ENCODE measurements at regions not wholly inside any gene's neighbourhood (a gene's known extent, or its start where the extent isn't known, plus 50 kb on each side); places are given as distances from the start of the nearest gene placed in this dataset.

- no peaks in the 10 kb centered on the region for H3K79me2 ChIP-seq (ENCODE audit: insufficient read depth)
- no peak overlapping the region for H3K4me2 ChIP-seq
- no peaks in the 10 kb centered on the region for H3K9me3 ChIP-seq
- H3K27ac ChIP-seq (ENCODE audit: low read depth in 2 of 2, low read length in 1 of 2), result no peak overlapping the region
- TF ChIP-seq IRF3 (IDR thresholded peaks at IDR 0.05; ENCODE audit: low read depth, low read length) (no peak), EZH2phosphoT487 (IDR thresholded peaks at IDR 0.05; ENCODE audit: borderline replicate concordance, low read depth) (no peak), YY1 (IDR thresholded peaks at IDR 0.05; ENCODE audit: low read depth) (no peak), ZBTB33 (IDR thresholded peaks at IDR 0.05; ENCODE audit: borderline replicate concordance, low read depth) (no peak), RFX5 (IDR thresholded peaks at IDR 0.05; ENCODE audit: low read length) (no peak), RAD21 (IDR thresholded peaks at IDR 0.05; ENCODE audit: low read length) (no peak), RXRA (IDR thresholded peaks at IDR 0.05; ENCODE audit: borderline replicate concordance, low read depth) (no peak), MXI1 (IDR thresholded peaks at IDR 0.05; ENCODE audit: low read depth, low read length) (no peak), FOXM1 (IDR thresholded peaks at IDR 0.05; ENCODE audit: low read depth) (no peak), SMC3 (IDR thresholded peaks at IDR 0.05; ENCODE audit: low read depth, low read length) (no peak), FOXJ3 (CRISPR knock-in tag; IDR thresholded peaks at IDR 0.05) (no peak), USF1 (IDR thresholded peaks at IDR 0.05; ENCODE audit: borderline replicate concordance, low read depth) (no peak), PBX3 (IDR thresholded peaks at IDR 0.05) (no peak), MEF2A (IDR thresholded peaks at IDR 0.05; ENCODE audit: borderline replicate concordance, low read depth) (no peak), NFIC (IDR thresholded peaks at IDR 0.05; ENCODE audit: borderline replicate concordance) (no peak), JUND (IDR thresholded peaks at IDR 0.05) (no peak), TEAD4 (IDR thresholded peaks at IDR 0.05; ENCODE audit: borderline replicate concordance, insufficient read depth) (no peak), RCOR1 (IDR thresholded peaks at IDR 0.05; ENCODE audit: low read length) (no peak), POLR2AphosphoS5 (IDR thresholded peaks at IDR 0.05; ENCODE audit: low read depth, low read length) (no peak), CTCF (IDR thresholded peaks at IDR 0.05) (no peak)
- CTCF ChIA-PET, result no interaction called here
- H3K9ac ChIP-seq, result no peak overlapping the region
- H3K9me2 ChIP-seq, result no peaks in the 10 kb centered on the region
- H2AFZ ChIP-seq (ENCODE audit: low read depth), result no peak overlapping the region
- no peaks in the 10 kb centered on the region for H3K27me3 ChIP-seq (ENCODE audit: insufficient read depth)
- H3K4me1 ChIP-seq (ENCODE audit: control insufficient read depth in 1 of 2, insufficient read depth in 2 of 2, low read depth in 1 of 2, low read length in 1 of 2), result no peaks in the 10 kb centered on the region
- H3K36me3 ChIP-seq (replicated peaks in 1 of 2; ENCODE audit: control insufficient read depth in 1 of 2, insufficient read depth in 2 of 2, low read length in 1 of 2), result no peaks in the 10 kb centered on the region
- H3K4me3 ChIP-seq (ENCODE audit: low read depth in 2 of 2, low read length in 1 of 2), result no peak overlapping the region
- no peaks in the 10 kb centered on the region for H4K20me1 ChIP-seq (ENCODE audit: insufficient read depth)
- DNase-seq, result no peak
- H3F3A ChIP-seq (replicated peaks; ENCODE audit: insufficient read depth), result no peaks in the 10 kb centered on the region
- POLR2A ChIA-PET, result no interaction called here
These were observed 150.5 kb downstream of the MINAR1 start for GRCh38 chr15:79582650-79583049.
